Esophagus muscularis mucosa (tissue), 4 donors: ENCODE measurements at regions not wholly inside any gene's neighbourhood (a gene's known extent, or its start where the extent isn't known, plus 50 kb on each side); places are given as distances from the start of the nearest gene placed in this dataset.
"Not testable (repeated sequence)": the region's sequence is repeated elsewhere in the genome, so short reads cannot be mapped to it uniquely, and the experiment has no call there.

Experiments
- DNase-seq: peaks from one replicate; pipeline ENCODE4 v3.0.0-alpha.2; 2017; ENCODE audit errors: extremely low spot score
- H3K27ac ChIP-seq, 4 donors: fragments of 200-600 bp; sonication (generic); replicated peaks in 1 of 4; 1 replicate in 3 of 4; 2 replicates in 1 of 4; pipeline ENCODE4 v1.5.1; 2016 to 2019; ENCODE audit warnings: mild to moderate bottlenecking in 1 of 4
- H3K27me3 ChIP-seq, 4 donors: fragments of 200-600 bp; sonication (generic); one replicate each; pipeline versions ENCODE4 v1.5.1 to v1.6.0; 2016 to 2019
- H3K36me3 ChIP-seq, 4 donors: fragments of 200-600 bp; sonication (generic); one replicate each; pipeline ENCODE4 v1.5.1; 2016 to 2019
- H3K4me1 ChIP-seq, 4 donors: fragments of 200-600 bp; sonication (generic); one replicate each; pipeline ENCODE4 v1.5.1; 2016 to 2019
- H3K4me3 ChIP-seq, 4 donors: fragments of 200-600 bp; sonication (generic); 1 replicate in 2 of 4; 2 replicates in 2 of 4; pipeline ENCODE4 v1.5.1; 2016 to 2019; ENCODE audit warnings: mild to moderate bottlenecking in 4 of 4, moderate library complexity in 1 of 4
- H3K9me3 ChIP-seq, 4 donors: fragments of 200-600 bp; sonication (generic); 1 replicate in 3 of 4; 2 replicates in 1 of 4; pipeline ENCODE4 v1.5.1; 2016 to 2019
- CTCF ChIP-seq, 3 experiments: fragments of 200-600 bp in 2 of 3; fragments of 450-650 bp in 1 of 3; sonication (generic) in 2 of 3; IDR thresholded peaks; one replicate each; pipeline ENCODE4 v1.5.1; 2017 to 2019; ENCODE audit warnings: antibody characterized with exemption in 3 of 3, mild to moderate bottlenecking in 2 of 3, moderate library complexity in 1 of 3
- EP300 ChIP-seq: sonication (generic); formaldehyde crosslinking; IDR thresholded peaks from one replicate; pipeline ENCODE4 v1.6.1; 2017; ENCODE audit warnings: antibody characterized with exemption
- POLR2A ChIP-seq: fragments of 450-650 bp; IDR thresholded peaks from one replicate; pipeline ENCODE4 v1.6.1; 2017; ENCODE audit warnings: antibody characterized with exemption, moderate library complexity, mild to moderate bottlenecking, low read depth
- POLR2AphosphoS5 ChIP-seq, 2 donors: sonication (generic); formaldehyde crosslinking; IDR thresholded peaks; one replicate each; pipeline ENCODE4 v1.6.1; 2017; ENCODE audit warnings: antibody characterized with exemption in 2 of 2
- WGBS: methylation state at CpG from one replicate; pipeline ENCODE4 v1.1.5; 2018; 5-methylcytosine and 5-hydroxymethylcytosine counted together
- intact Hi-C: fragments of 100-400 bp; cut with DNase I; formaldehyde crosslinking; loops from one replicate; pipeline ENCODE4 v1.15.1; 2023

GRCh38 chr1:65564493-65564892 is 144.0 kb downstream of the LEPR start:
- 90% methylated on average over 4 of the region's 7 CpGs for WGBS
- Histone ChIP-seq H3K27ac (no peak overlapping the region), H3K27me3 (no peaks in the 10 kb centered on the region), H3K4me3 (no peak overlapping the region), H3K9me3 (no peaks in the 10 kb centered on the region), H3K4me1 (no peaks in the 10 kb centered on the region), H3K36me3 (peaks cover 0 to 19% (median 3%) of the 10 kb centered on the region in 4 donors)
- intact Hi-C loops: no loop called here
- no peak for TF ChIP-seq POLR2AphosphoS5 (IDR thresholded peaks at IDR 0.05)
- TF ChIP-seq POLR2A: no peak
- TF ChIP-seq CTCF (IDR thresholded peaks at IDR 0.05): no peak
- TF ChIP-seq EP300: no peak
- no peak for DNase-seq

- no peak for DNase-seq
- Histone ChIP-seq H3K4me3 (no peak overlapping the region), H3K4me1 (no peaks in the 10 kb centered on the region), H3K9me3 (no peaks in the 10 kb centered on the region), H3K36me3 (peaks cover 0 to 24% (median 3%) of the 10 kb centered on the region in 4 donors), H3K27ac (no peak overlapping the region), H3K27me3 (no peaks in the 10 kb centered on the region)
- intact Hi-C loops: no loop called here
- 90% methylated on average over 3 of the region's 3 CpGs for WGBS
- no peak for TF ChIP-seq EP300
- no peak for TF ChIP-seq POLR2A
- no peak for TF ChIP-seq POLR2AphosphoS5 (IDR thresholded peaks at IDR 0.05)
- TF ChIP-seq CTCF (IDR thresholded peaks at IDR 0.05): no peak
Observed at GRCh38 chr1:65568285-65568684, 147.8 kb downstream of the LEPR start.

- no peak for TF ChIP-seq CTCF (IDR thresholded peaks at IDR 0.05)
- TF ChIP-seq EP300: no peak
- TF ChIP-seq POLR2A: no peak
- 73% methylated on average over 8 of the region's 10 CpGs for WGBS
- no peaks in the 10 kb centered on the region for H3K4me1 ChIP-seq
Observed at GRCh38 chr1:65572701-65573421, 152.4 kb downstream of the LEPR start.

GRCh38 chr1:65577278-65577677 is 156.8 kb downstream of the LEPR start:
- intact Hi-C loops: no loop called here
- Histone ChIP-seq H3K9me3 (no peaks in the 10 kb centered on the region), H3K4me3 (no peak overlapping the region), H3K27ac (no peak overlapping the region), H3K36me3 (peaks cover 0 to 15% (median 0%) of the 10 kb centered on the region in 4 donors), H3K27me3 (no peaks in the 10 kb centered on the region), H3K4me1 (no peaks in the 10 kb centered on the region)
- WGBS: 87% methylated on average over 4 of the region's 4 CpGs
- no peak for DNase-seq
- no peak for TF ChIP-seq POLR2AphosphoS5 (IDR thresholded peaks at IDR 0.05)
- TF ChIP-seq POLR2A: no peak

More at GRCh38 chr1:65572701-65573421, 152.4 kb downstream of the LEPR start:
- H3K4me3 ChIP-seq: no peak overlapping the region
- H3K36me3 ChIP-seq: peaks cover 0 to 22% (median 0%) of the 10 kb centered on the region in 4 donors
- H3K27ac ChIP-seq: no peak overlapping the region
- DNase-seq: no peak
- no peaks in the 10 kb centered on the region for H3K9me3 ChIP-seq
- H3K27me3 ChIP-seq: no peaks in the 10 kb centered on the region
- intact Hi-C loops: no loop called here

GRCh38 chr1:65577982-65578381 is 157.5 kb downstream of the LEPR start:
- H3K4me3 ChIP-seq, H3K9me3 ChIP-seq, DNase-seq, H3K27me3 ChIP-seq, intact Hi-C loops, H3K4me1 ChIP-seq, H3K27ac ChIP-seq: not testable (repeated sequence)
- 97% methylated on average over 3 of the region's 3 CpGs for WGBS
- H3K36me3 ChIP-seq: peaks cover 0 to 11% (median 0%) of the 10 kb centered on the region in 4 donors

- H3K9me3 ChIP-seq: peaks cover 0 to 11% (median 3%) of the 10 kb centered on the region in 4 donors
- H3K27ac ChIP-seq: no peak overlapping the region
- H3K4me3 ChIP-seq: no peak overlapping the region
- H3K27me3 ChIP-seq: no peaks in the 10 kb centered on the region
- TF ChIP-seq CTCF (IDR thresholded peaks at IDR 0.05) (peak in 1 of 3 experiments; percentile 10), EP300 (no peak), POLR2A (no peak)
- no peaks in the 10 kb centered on the region for H3K4me1 ChIP-seq
- 98% methylated on average over 2 of the region's 2 CpGs for WGBS
- H3K36me3 ChIP-seq: peaks cover 0 to 5% (median 0%) of the 10 kb centered on the region in 4 donors
- intact Hi-C loops: no loop called here
- no peak for DNase-seq
Observed at GRCh38 chr1:65581119-65581518, 160.7 kb downstream of the LEPR start.
